Breast epithelium (tissue), 4 donors: ENCODE measurements at regions not wholly inside any gene's neighbourhood (a gene's known extent, or its start where the extent isn't known, plus 50 kb on each side); places are given as distances from the start of the nearest gene placed in this dataset.

Source experiments
- DNase-seq, 2 donors: peaks; one replicate each; pipeline ENCODE4 v3.0.0-alpha.2; 2019; ENCODE audit warnings: low spot score in 2 of 2
- H3K27ac ChIP-seq, 2 donors: fragments of 200-600 bp; sonication (generic) in 1 of 2; one replicate each; pipeline ENCODE4 v1.5.1; 2016 to 2019; ENCODE audit warnings: mild to moderate bottlenecking in 1 of 2
- H3K27me3 ChIP-seq, 2 donors: fragments of 200-600 bp; sonication (generic) in 1 of 2; one replicate each; pipeline versions ENCODE4 v1.5.1 to v1.6.0; 2017 to 2019; ENCODE audit warnings: control low read depth in 1 of 2, mild to moderate bottlenecking in 1 of 2
- H3K36me3 ChIP-seq: fragments of 200-600 bp; one replicate; pipeline ENCODE4 v1.5.1; 2019
- H3K4me1 ChIP-seq, 2 donors: fragments of 200-600 bp; sonication (generic); one replicate each; pipeline ENCODE4 v1.5.1; 2016 to 2019; ENCODE audit warnings: control low read depth in 1 of 2
- H3K4me3 ChIP-seq, 3 donors: fragments of 200-600 bp; sonication (generic); 1 replicate in 2 of 3; 2 replicates in 1 of 3; pipeline ENCODE4 v1.5.1; 2016 to 2019; ENCODE audit warnings: mild to moderate bottlenecking in 3 of 3, moderate library complexity in 2 of 3
- H3K9me3 ChIP-seq, 2 donors: fragments of 200-600 bp; sonication (generic) in 1 of 2; one replicate each; pipeline ENCODE4 v1.5.1; 2016 to 2019; ENCODE audit warnings: control low read depth in 1 of 2
- POLR2A ChIP-seq: fragments of 450-650 bp; IDR thresholded peaks from one replicate; pipeline ENCODE4 v1.6.1; 2016; ENCODE audit warnings: antibody characterized with exemption, mild to moderate bottlenecking, moderate library complexity
- POLR2AphosphoS5 ChIP-seq, 3 donors: sonication (generic); formaldehyde crosslinking; IDR thresholded peaks; one replicate each; pipeline ENCODE4 v1.6.1; 2017; ENCODE audit warnings: antibody characterized with exemption in 3 of 3
- intact Hi-C: fragments of 100-400 bp; cut with DNase I; formaldehyde crosslinking; loops from one replicate; pipeline ENCODE4 v1.15.1; 2023; ENCODE audit warnings: low total_unique reads
- TF ChIP-seq, protein P1 (sequence below), 3 donors: fragments of 450-650 bp; IDR thresholded peaks; one replicate each; pipeline ENCODE4 v1.5.1; 2016 to 2017; ENCODE audit warnings: antibody characterized with exemption in 3 of 3, mild to moderate bottlenecking in 3 of 3, moderate library complexity in 3 of 3

DNA sequence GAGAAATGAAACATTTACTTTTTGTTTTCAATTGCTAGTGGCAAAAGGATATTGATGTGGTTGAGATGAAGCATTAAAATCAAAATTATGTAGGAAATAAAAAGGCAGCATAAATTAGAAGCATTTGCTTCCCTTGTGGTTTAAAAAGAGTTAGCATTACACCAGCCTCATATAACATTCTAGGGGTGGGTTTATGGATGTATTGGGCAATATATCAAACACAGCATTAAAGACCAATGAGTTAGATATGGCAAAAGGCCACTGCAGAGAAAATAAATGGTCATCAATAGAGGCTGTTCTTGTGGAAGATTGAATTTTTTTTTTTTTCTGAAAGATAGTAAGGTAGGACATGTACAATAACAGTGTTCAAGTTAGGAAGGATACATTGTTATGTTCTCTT, 473.0 kb downstream of the TLR4 start:
- no peaks in the 10 kb centered on the region for H3K27me3 ChIP-seq
- no peaks in the 10 kb centered on the region for H3K4me1 ChIP-seq
- no peak overlapping the region for H3K27ac ChIP-seq
- no peaks in the 10 kb centered on the region for H3K36me3 ChIP-seq
- no peaks in the 10 kb centered on the region for H3K9me3 ChIP-seq
- H3K4me3 ChIP-seq = no peak overlapping the region
- TF ChIP-seq, protein P1, sequence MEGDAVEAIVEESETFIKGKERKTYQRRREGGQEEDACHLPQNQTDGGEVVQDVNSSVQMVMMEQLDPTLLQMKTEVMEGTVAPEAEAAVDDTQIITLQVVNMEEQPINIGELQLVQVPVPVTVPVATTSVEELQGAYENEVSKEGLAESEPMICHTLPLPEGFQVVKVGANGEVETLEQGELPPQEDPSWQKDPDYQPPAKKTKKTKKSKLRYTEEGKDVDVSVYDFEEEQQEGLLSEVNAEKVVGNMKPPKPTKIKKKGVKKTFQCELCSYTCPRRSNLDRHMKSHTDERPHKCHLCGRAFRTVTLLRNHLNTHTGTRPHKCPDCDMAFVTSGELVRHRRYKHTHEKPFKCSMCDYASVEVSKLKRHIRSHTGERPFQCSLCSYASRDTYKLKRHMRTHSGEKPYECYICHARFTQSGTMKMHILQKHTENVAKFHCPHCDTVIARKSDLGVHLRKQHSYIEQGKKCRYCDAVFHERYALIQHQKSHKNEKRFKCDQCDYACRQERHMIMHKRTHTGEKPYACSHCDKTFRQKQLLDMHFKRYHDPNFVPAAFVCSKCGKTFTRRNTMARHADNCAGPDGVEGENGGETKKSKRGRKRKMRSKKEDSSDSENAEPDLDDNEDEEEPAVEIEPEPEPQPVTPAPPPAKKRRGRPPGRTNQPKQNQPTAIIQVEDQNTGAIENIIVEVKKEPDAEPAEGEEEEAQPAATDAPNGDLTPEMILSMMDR (IDR thresholded peaks at IDR 0.05) = no peak
- TF ChIP-seq POLR2AphosphoS5 (IDR thresholded peaks at IDR 0.05) (no peak), POLR2A (no peak)
- intact Hi-C loops = no loop called here
- DNase-seq = no peak

DNA sequence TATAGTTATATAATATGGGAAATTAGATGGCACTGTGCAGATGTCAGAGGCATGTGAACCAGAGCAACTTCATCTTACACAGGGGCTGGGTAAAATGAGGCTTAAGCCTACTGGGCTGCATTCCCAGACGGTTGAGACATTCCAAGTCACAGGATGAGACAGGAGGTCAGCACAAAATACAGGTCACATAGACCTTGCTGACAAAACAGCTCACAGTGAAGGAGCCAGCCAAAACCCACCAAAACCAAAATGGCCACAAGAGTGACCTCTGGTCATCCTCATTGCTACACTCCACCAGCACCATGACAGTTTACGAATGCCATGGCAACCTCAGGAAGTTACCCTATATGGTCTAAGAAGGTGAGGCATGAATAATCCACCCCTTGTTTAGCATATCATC, 479.4 kb downstream of the TLR4 start:
- no peak for DNase-seq
- H3K27me3 ChIP-seq = no peaks in the 10 kb centered on the region
- no peaks in the 10 kb centered on the region for H3K4me1 ChIP-seq
- H3K9me3 ChIP-seq = no peaks in the 10 kb centered on the region
- intact Hi-C loops = loop anchor here (5.0 kb wide), 1 partner anchor 496 kb away; no protein-coding TSS in a partner anchor
- H3K36me3 ChIP-seq = no peaks in the 10 kb centered on the region
- H3K27ac ChIP-seq = no peak overlapping the region
- TF ChIP-seq POLR2AphosphoS5 (IDR thresholded peaks at IDR 0.05) = no peak
- TF ChIP-seq, protein P1 (IDR thresholded peaks at IDR 0.05) = no peak
- no peak for TF ChIP-seq POLR2A
- H3K4me3 ChIP-seq = no peak overlapping the region

DNA sequence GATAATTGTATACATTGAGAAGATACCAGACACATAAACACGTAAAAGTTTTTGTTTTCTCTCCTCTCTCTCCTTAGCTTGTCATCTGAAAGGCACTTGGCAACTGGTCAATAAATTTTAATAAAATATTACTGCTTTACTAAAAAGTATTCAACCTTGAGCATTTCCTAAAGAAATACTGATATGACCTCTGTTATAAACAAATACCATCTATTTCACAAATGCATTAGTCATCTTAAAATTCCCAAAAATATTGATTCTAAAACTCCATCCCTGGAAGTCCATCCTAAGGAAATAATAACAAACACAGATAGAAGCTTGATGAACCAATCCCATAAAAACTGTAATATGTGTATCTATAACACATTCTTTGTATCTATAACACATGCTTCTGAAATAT, 483.2 kb downstream of the TLR4 start:
- no peak for DNase-seq
- H3K9me3 ChIP-seq = no peaks in the 10 kb centered on the region
- TF ChIP-seq POLR2AphosphoS5 (IDR thresholded peaks at IDR 0.05) = no peak
- TF ChIP-seq POLR2A = no peak
- TF ChIP-seq, protein P1 (IDR thresholded peaks at IDR 0.05) = no peak
- no peak overlapping the region for H3K27ac ChIP-seq
- H3K4me3 ChIP-seq = no peak overlapping the region
- no peaks in the 10 kb centered on the region for H3K4me1 ChIP-seq
- no peaks in the 10 kb centered on the region for H3K27me3 ChIP-seq
- intact Hi-C loops = no loop called here
- no peaks in the 10 kb centered on the region for H3K36me3 ChIP-seq

DNA sequence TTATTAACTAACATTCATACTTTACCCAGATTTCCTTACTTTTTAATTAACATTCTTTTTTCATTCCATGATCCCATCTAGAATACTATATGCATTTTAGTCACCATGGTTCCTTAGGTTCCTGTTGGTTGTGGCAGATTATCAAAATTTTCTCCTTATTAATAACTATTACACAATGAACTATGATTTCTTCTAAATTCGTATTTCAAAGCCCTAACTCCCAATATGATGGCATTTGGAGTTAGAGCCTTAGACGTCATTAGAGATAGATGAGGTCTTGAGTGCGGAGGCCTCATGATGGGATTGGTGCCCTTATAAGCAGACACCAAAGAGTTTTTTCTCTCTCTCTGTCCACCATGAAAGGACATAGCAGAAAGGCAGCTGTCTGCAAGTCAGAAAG, 485.4 kb downstream of the TLR4 start:
- no peak for DNase-seq

DNA sequence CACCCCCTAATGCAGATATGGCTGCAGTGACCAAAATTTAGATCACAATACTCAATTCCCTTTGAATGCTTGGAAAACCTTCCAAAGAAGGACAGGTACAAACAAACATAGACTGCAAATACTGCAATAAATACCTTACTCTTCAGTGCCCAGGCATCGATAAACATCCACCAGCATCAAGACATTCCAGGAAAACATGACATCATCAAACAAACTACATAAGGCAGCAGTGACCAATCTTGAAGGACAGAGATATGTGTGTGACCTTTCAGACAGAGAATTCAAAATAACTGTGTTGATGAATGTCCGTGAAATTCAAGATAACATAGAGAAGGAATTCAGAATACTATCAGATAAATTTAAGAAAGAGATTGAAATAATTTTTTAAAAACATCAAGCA, 488.6 kb downstream of the TLR4 start:
- DNase-seq = no peak
- no peaks in the 10 kb centered on the region for H3K4me1 ChIP-seq
- H3K27ac ChIP-seq = no peak overlapping the region
- H3K27me3 ChIP-seq = no peaks in the 10 kb centered on the region
- H3K9me3 ChIP-seq = peaks cover 0 to 5% of the 10 kb centered on the region in 2 donors
- intact Hi-C loops = no loop called here
- no peak overlapping the region for H3K4me3 ChIP-seq
- no peak for TF ChIP-seq POLR2A
- TF ChIP-seq, protein P1 (IDR thresholded peaks at IDR 0.05) = no peak
- TF ChIP-seq POLR2AphosphoS5 (IDR thresholded peaks at IDR 0.05) = no peak
- no peaks in the 10 kb centered on the region for H3K36me3 ChIP-seq

More for the DNA sequence above, 485.4 kb downstream of the TLR4 start:
- intact Hi-C loops = no loop called here
- Histone ChIP-seq H3K4me3 (no peak overlapping the region), H3K36me3 (no peaks in the 10 kb centered on the region), H3K9me3 (no peaks in the 10 kb centered on the region), H3K27me3 (no peaks in the 10 kb centered on the region), H3K27ac (no peak overlapping the region), H3K4me1 (no peaks in the 10 kb centered on the region)
- TF ChIP-seq POLR2A = no peak
- TF ChIP-seq, protein P1 (IDR thresholded peaks at IDR 0.05) = no peak
